B cell (primary cell): ENCODE measurements at regions not wholly inside any gene's neighbourhood (a gene's known extent, or its start where the extent isn't known, plus 50 kb on each side); places are given as distances from the start of the nearest gene placed in this dataset.

Source experiments
- ATAC-seq: fragments of 200-7000 bp; cut with Tn5 transposase; one replicate; pipeline ENCODE4 v1.10.0; 2021; ENCODE audit warnings: low read depth, mild to moderate bottlenecking, moderate number of reproducible peaks, moderate library complexity
- CTCF ChIA-PET: fragments of 350-600 bp; sonication (Branson Sonifier 250); formaldehyde crosslinking; loops from one replicate; lab custom pipeline; 2021; ENCODE audit warnings: antibody characterized with exemption, inconsistent platforms; lab: Charles Lee
- POLR2A ChIA-PET: fragments of 350-600 bp; sonication (Branson Sonifier 250); formaldehyde crosslinking; loops from one replicate; lab custom pipeline; 2021; ENCODE audit warnings: antibody characterized with exemption; lab: Charles Lee
- DNase-seq: peaks from one replicate; pipeline ENCODE4 v3.0.0; 2013
- H2AFZ ChIP-seq: 2 replicates; pipeline ENCODE4 v1.6.1; 2012; ENCODE audit warnings: mild to moderate bottlenecking, low read depth, low read length; ENCODE audit not compliant: insufficient read depth, poor library complexity, severe bottlenecking
- H3K27ac ChIP-seq, 2 donors: 1 replicate in 1 of 2; 2 replicates in 1 of 2; pipeline ENCODE4 v1.5.1; 2012 to 2013; ENCODE audit warnings: low read length in 2 of 2, mild to moderate bottlenecking in 2 of 2, moderate library complexity in 1 of 2
- H3K27me3 ChIP-seq, 4 experiments: fragments of 200-600 bp in 1 of 4; sonication (generic) in 1 of 4; replicated peaks in 1 of 4; 1 replicate in 2 of 4; 2 replicates in 2 of 4; pipeline versions ENCODE4 v1.6.1 to v1.7.0; 2013 to 2016; ENCODE audit warnings: low read length in 3 of 4, mild to moderate bottlenecking in 2 of 4, mixed read lengths in 1 of 4, moderate library complexity in 1 of 4; ENCODE audit not compliant: insufficient read depth in 4 of 4, control insufficient read depth in 3 of 4; ENCODE audit errors: control extremely low read depth in 1 of 4
- H3K36me3 ChIP-seq, 2 experiments: replicated peaks in 1 of 2; 1 replicate in 1 of 2; 2 replicates in 1 of 2; pipeline versions ENCODE4 v1.6.1 to v1.7.1; 2013; ENCODE audit warnings: low read length in 1 of 2; ENCODE audit not compliant: insufficient read depth in 2 of 2, control insufficient read depth in 1 of 2; ENCODE audit errors: control extremely low read depth in 1 of 2, extremely low read depth in 1 of 2
- H3K4me1 ChIP-seq, 2 donors: fragments of 200-600 bp in 1 of 2; sonication (generic) in 1 of 2; 1 replicate in 1 of 2; 2 replicates in 1 of 2; pipeline versions ENCODE4 v1.5.1 to v1.6.1; 2013 to 2017; ENCODE audit warnings: low read length in 2 of 2; ENCODE audit not compliant: control insufficient read depth in 2 of 2, insufficient read depth in 2 of 2
- H3K4me2 ChIP-seq: replicated peaks from 2 replicates; pipeline ENCODE3; 2012; ENCODE audit warnings: mild to moderate bottlenecking, low read depth, low read length; ENCODE audit not compliant: poor library complexity, severe bottlenecking
- H3K4me3 ChIP-seq, 5 experiments: fragments of 200-600 bp in 1 of 5; sonication (generic) in 1 of 5; 1 replicate in 3 of 5; 2 replicates in 2 of 5; pipeline versions ENCODE4 v1.5.1 to v1.7.0; 2011 to 2016; ENCODE audit warnings: low read length in 4 of 5, mild to moderate bottlenecking in 4 of 5, low read depth in 2 of 5, control low read depth in 1 of 5, moderate library complexity in 1 of 5; ENCODE audit not compliant: insufficient read depth in 1 of 5; ENCODE audit errors: control extremely low read depth in 1 of 5, extremely low read depth in 1 of 5
- H3K79me2 ChIP-seq: fragments of 200-600 bp; sonication (generic); one replicate; pipeline ENCODE4 v1.6.0; 2016; ENCODE audit warnings: low read length; ENCODE audit not compliant: control insufficient read depth, insufficient read depth
- H3K9ac ChIP-seq: fragments of 200-600 bp; sonication (generic); 2 replicates; pipeline ENCODE4 v1.6.1; 2017; ENCODE audit warnings: mild to moderate bottlenecking, low read length, moderate library complexity
- H3K9me3 ChIP-seq, 3 donors: one replicate each; pipeline versions ENCODE4 v1.6.1 to v1.7.1; 2013; ENCODE audit warnings: low read length in 2 of 3; ENCODE audit not compliant: control insufficient read depth in 2 of 3, insufficient read depth in 1 of 3; ENCODE audit errors: control extremely low read depth in 1 of 3
- H4K20me1 ChIP-seq: 2 replicates; pipeline ENCODE4 v1.6.0; 2012; ENCODE audit warnings: mild to moderate bottlenecking, low read length; ENCODE audit not compliant: insufficient read depth, control insufficient read depth, poor library complexity, severe bottlenecking
- H3K27ac Mint-ChIP-seq: one replicate; pipeline ENCODE4 v1.8.0; 2021; ENCODE audit warnings: mixed read lengths
- H3K27me3 Mint-ChIP-seq: one replicate; pipeline ENCODE4 v1.8.0; 2021; ENCODE audit warnings: mixed read lengths
- H3K4me1 Mint-ChIP-seq: one replicate; pipeline ENCODE4 v1.8.0; 2021; ENCODE audit warnings: mixed read lengths
- H3K4me3 Mint-ChIP-seq: one replicate; pipeline ENCODE4 v1.8.0; 2021; ENCODE audit warnings: mixed read lengths
- H3K9me3 Mint-ChIP-seq: one replicate; pipeline ENCODE4 v1.8.0; 2022; ENCODE audit warnings: mixed read lengths; ENCODE audit not compliant: insufficient read depth
- EZH2 ChIP-seq: IDR thresholded peaks from 2 replicates; pipeline ENCODE4 v1.6.1; 2012; ENCODE audit warnings: borderline replicate concordance, low read depth, mild to moderate bottlenecking, moderate library complexity, low read length; ENCODE audit not compliant: insufficient read depth, poor library complexity, severe bottlenecking
- WGBS: methylation state at CpG from one replicate; pipeline ENCODE4 v1.1.5; 2013; ENCODE audit warnings: missing lambda C conversion rate; ENCODE audit not compliant: insufficient coverage; 5-methylcytosine and 5-hydroxymethylcytosine counted together
- intact Hi-C: fragments of 100-400 bp; cut with micrococcal nuclease; formaldehyde crosslinking; loops from one replicate; pipeline ENCODE4 v1.10.0; 2022
- TF ChIP-seq, protein P1 (sequence below): fragments of 200-600 bp; IDR thresholded peaks from one replicate; pipeline ENCODE4 v1.8.0; 2022; ENCODE audit warnings: antibody characterized with exemption, mild to moderate bottlenecking

DNA sequence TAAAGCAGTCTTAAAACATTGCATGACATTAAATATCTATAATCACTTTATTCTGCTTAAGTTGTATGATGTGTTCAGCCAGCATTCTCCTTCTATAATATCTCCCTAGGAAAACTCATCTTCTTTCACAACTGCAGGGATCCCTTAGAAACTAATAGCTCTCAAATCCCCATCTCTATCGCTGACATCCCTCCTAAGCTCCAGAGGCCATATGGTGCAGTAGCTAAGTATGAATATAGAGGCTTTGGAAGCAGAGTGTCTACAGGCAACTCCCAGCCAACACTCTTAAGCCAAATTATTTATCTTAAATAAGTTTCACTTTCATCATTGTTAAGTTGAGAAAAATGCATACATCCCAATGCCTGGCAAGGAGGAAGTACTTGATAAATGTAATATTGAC, 349.5 kb upstream of the MIR17HG start:
- Histone ChIP-seq H3K27me3 (no peaks in the 10 kb centered on the region), H3K36me3 (no peaks in the 10 kb centered on the region), H3K79me2 (no peaks in the 10 kb centered on the region), H3K9ac (no peak overlapping the region), H3K9me3 (peaks cover 0 to 1% (median 0%) of the 10 kb centered on the region in 3 donors), H4K20me1 (no peaks in the 10 kb centered on the region), H3K4me2 (no peak overlapping the region), H2AFZ (no peak overlapping the region), H3K4me3 (no peak overlapping the region), H3K4me1 (no peaks in the 10 kb centered on the region), H3K27ac (no peak overlapping the region)
- Mint-ChIP-seq H3K4me1 (no peaks in the 10 kb centered on the region), H3K4me3 (no peak overlapping the region), H3K27me3 (no peaks in the 10 kb centered on the region), H3K9me3 (no peaks in the 10 kb centered on the region), H3K27ac (no peak overlapping the region)
- no CpG with 5 or more reads among the region's 1 CpG for WGBS
- ChIA-PET CTCF (no interaction called here), POLR2A (no interaction called here)
- no peak for DNase-seq
- TF ChIP-seq, protein P1, sequence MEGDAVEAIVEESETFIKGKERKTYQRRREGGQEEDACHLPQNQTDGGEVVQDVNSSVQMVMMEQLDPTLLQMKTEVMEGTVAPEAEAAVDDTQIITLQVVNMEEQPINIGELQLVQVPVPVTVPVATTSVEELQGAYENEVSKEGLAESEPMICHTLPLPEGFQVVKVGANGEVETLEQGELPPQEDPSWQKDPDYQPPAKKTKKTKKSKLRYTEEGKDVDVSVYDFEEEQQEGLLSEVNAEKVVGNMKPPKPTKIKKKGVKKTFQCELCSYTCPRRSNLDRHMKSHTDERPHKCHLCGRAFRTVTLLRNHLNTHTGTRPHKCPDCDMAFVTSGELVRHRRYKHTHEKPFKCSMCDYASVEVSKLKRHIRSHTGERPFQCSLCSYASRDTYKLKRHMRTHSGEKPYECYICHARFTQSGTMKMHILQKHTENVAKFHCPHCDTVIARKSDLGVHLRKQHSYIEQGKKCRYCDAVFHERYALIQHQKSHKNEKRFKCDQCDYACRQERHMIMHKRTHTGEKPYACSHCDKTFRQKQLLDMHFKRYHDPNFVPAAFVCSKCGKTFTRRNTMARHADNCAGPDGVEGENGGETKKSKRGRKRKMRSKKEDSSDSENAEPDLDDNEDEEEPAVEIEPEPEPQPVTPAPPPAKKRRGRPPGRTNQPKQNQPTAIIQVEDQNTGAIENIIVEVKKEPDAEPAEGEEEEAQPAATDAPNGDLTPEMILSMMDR, result no peak
- no peak for TF ChIP-seq EZH2
- no peak for ATAC-seq
- intact Hi-C loops, result no loop called here

DNA sequence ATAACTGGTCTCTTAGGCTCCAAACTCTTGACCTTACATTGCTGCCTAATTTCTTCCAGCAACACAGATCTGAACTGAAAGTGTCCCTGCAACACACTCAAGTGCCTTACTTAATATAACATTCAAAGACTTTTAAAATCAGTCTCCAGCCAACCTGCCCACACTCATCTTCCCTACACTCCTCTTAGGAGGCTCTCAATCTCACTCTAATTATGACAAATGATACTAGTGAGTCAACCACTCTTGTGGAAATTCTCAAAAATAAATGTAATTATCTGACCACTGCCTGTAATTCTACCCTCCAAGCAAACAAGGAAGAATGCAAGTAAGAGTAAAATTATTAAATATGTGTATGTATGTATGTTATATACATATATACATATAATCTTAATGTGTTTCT, 348.1 kb upstream of the MIR17HG start:
- peaks cover 0 to 1% (median 0%) of the 10 kb centered on the region in 3 donors for H3K9me3 ChIP-seq
- Mint-ChIP-seq H3K27ac (no peak overlapping the region), H3K4me1 (no peaks in the 10 kb centered on the region), H3K27me3 (no peaks in the 10 kb centered on the region), H3K4me3 (no peak overlapping the region), H3K9me3 (no peaks in the 10 kb centered on the region)
- H3K4me1 ChIP-seq, result no peaks in the 10 kb centered on the region
- CTCF ChIA-PET, result no interaction called here
- no peak overlapping the region for H3K4me2 ChIP-seq
- ATAC-seq (no peak), DNase-seq (no peak)
- no peak overlapping the region for H2AFZ ChIP-seq
- no peaks in the 10 kb centered on the region for H3K79me2 ChIP-seq
- POLR2A ChIA-PET, result no interaction called here
- no peaks in the 10 kb centered on the region for H4K20me1 ChIP-seq
- TF ChIP-seq EZH2, result no peak
- TF ChIP-seq, protein P1, result no peak
- no peaks in the 10 kb centered on the region for H3K27me3 ChIP-seq
- H3K9ac ChIP-seq, result no peak overlapping the region
- intact Hi-C loops, result no loop called here
- no peaks in the 10 kb centered on the region for H3K36me3 ChIP-seq
- H3K27ac ChIP-seq, result no peak overlapping the region
- no peak overlapping the region for H3K4me3 ChIP-seq
